Sigmoid colon (tissue), 6 donors: ENCODE measurements at regions not wholly inside any gene's neighbourhood (a gene's known extent, or its start where the extent isn't known, plus 50 kb on each side); places are given as distances from the start of the nearest gene placed in this dataset.
"Not testable (repeated sequence)": the region's sequence is repeated elsewhere in the genome, so short reads cannot be mapped to it uniquely, and the experiment has no call there.

Source experiments
- DNase-seq: peaks from one replicate; pipeline ENCODE4 v3.0.0-alpha.2; 2019
- H3K27ac ChIP-seq, 4 donors: fragments of 200-600 bp; sonication (generic); one replicate each; pipeline ENCODE4 v1.5.1; 2016 to 2019; ENCODE audit warnings: mild to moderate bottlenecking in 1 of 4
- H3K27me3 ChIP-seq, 3 donors: fragments of 200-600 bp; sonication (generic); one replicate each; pipeline ENCODE4 v1.5.1; 2019; ENCODE audit warnings: mild to moderate bottlenecking in 1 of 3
- H3K36me3 ChIP-seq, 4 donors: fragments of 200-600 bp; sonication (generic); one replicate each; pipeline ENCODE4 v1.5.1; 2016 to 2019
- H3K4me1 ChIP-seq, 4 donors: fragments of 200-600 bp; sonication (generic); one replicate each; pipeline ENCODE4 v1.5.1; 2017 to 2019
- H3K4me3 ChIP-seq, 4 donors: fragments of 200-600 bp; sonication (generic); one replicate each; pipeline ENCODE4 v1.5.1; 2017 to 2019; ENCODE audit warnings: mild to moderate bottlenecking in 2 of 4, moderate library complexity in 1 of 4
- H3K9me3 ChIP-seq, 4 donors: fragments of 200-600 bp in 3 of 4; sonication (generic) in 3 of 4; one replicate each; pipeline versions ENCODE4 v1.5.1 to v1.6.1; 2013 to 2019
- CTCF ChIP-seq, 4 experiments: fragments of 450-650 bp in 3 of 4; fragments of 200-600 bp in 1 of 4; IDR thresholded peaks; one replicate each; pipeline ENCODE4 v1.5.1; 2016 to 2019; ENCODE audit warnings: antibody characterized with exemption in 4 of 4, mild to moderate bottlenecking in 3 of 4, moderate library complexity in 2 of 4
- EP300 ChIP-seq, 4 donors: sonication (generic); formaldehyde crosslinking; IDR thresholded peaks; one replicate each; pipeline ENCODE4 v1.6.1; 2017; ENCODE audit warnings: antibody characterized with exemption in 4 of 4
- POLR2A ChIP-seq, 2 donors: fragments of 450-650 bp; IDR thresholded peaks; one replicate each; pipeline ENCODE4 v1.6.1; 2016; ENCODE audit warnings: antibody characterized with exemption in 2 of 2, mild to moderate bottlenecking in 2 of 2, moderate library complexity in 2 of 2
- POLR2AphosphoS5 ChIP-seq, 4 donors: sonication (generic); formaldehyde crosslinking; IDR thresholded peaks; one replicate each; pipeline ENCODE4 v1.6.1; 2017; ENCODE audit warnings: antibody characterized with exemption in 4 of 4
- WGBS, 2 donors: extraction: QIAGEN DNeasy Blood & Tissue Kit; methylation state at CpG; one replicate each; pipeline ENCODE4 v1.1.7; 2013; 5-methylcytosine and 5-hydroxymethylcytosine counted together
- intact Hi-C: fragments of 100-400 bp; cut with DNase I; formaldehyde crosslinking; loops from one replicate; pipeline ENCODE4 v1.15.1; 2023
- donor health status: healthy with polysubstance abuse.
- donor health status: healthy.

GRCh38 chr2:105509269-105510086, 110.6 kb upstream of the FHL2 start:
- Histone ChIP-seq H3K9me3 (no peaks in the 10 kb centered on the region), H3K27ac (no peak overlapping the region), H3K36me3 (no peaks in the 10 kb centered on the region), H3K4me3 (no peak overlapping the region), H3K4me1 (no peaks in the 10 kb centered on the region), H3K27me3 (no peaks in the 10 kb centered on the region)
- WGBS, 2 donors: 76 to 78% methylated on average over 6 of the region's 6 CpGs
- TF ChIP-seq POLR2AphosphoS5 (IDR thresholded peaks at IDR 0.05): no peak
- no peak for TF ChIP-seq CTCF (IDR thresholded peaks at IDR 0.05)
- no peak for TF ChIP-seq POLR2A (IDR thresholded peaks at IDR 0.05)
- no peak for TF ChIP-seq EP300 (IDR thresholded peaks at IDR 0.05)
- intact Hi-C loops: no loop called here
- DNase-seq: no peak

GRCh38 chr2:105506860-105507259, 108.0 kb upstream of the FHL2 start:
- intact Hi-C loops: not testable (repeated sequence)

GRCh38 chr2:105504459-105504858, 105.6 kb upstream of the FHL2 start:
- Histone ChIP-seq H3K9me3 (no peaks in the 10 kb centered on the region), H3K27ac (no peak overlapping the region), H3K36me3 (no peaks in the 10 kb centered on the region), H3K4me1 (no peaks in the 10 kb centered on the region), H3K27me3 (no peaks in the 10 kb centered on the region), H3K4me3 (no peak overlapping the region)
- DNase-seq: no peak
- TF ChIP-seq CTCF (IDR thresholded peaks at IDR 0.05): no peak
- no peak for TF ChIP-seq EP300 (IDR thresholded peaks at IDR 0.05)
- TF ChIP-seq POLR2AphosphoS5 (IDR thresholded peaks at IDR 0.05): peak in 2 of 4 donors; percentile 16 to 27
- no peak for TF ChIP-seq POLR2A (IDR thresholded peaks at IDR 0.05)
- intact Hi-C loops: no loop called here

More at GRCh38 chr2:105506860-105507259, 108.0 kb upstream of the FHL2 start:
- H3K36me3 ChIP-seq, H3K27me3 ChIP-seq, H3K4me3 ChIP-seq, H3K27ac ChIP-seq, DNase-seq, H3K9me3 ChIP-seq, H3K4me1 ChIP-seq: not testable (repeated sequence)
- 84 to 85% methylated on average over 1 of the region's 1 CpG for WGBS, 2 donors

GRCh38 chr2:105502625-105503334, 103.9 kb upstream of the FHL2 start:
- no peaks in the 10 kb centered on the region for H3K4me1 ChIP-seq
- no peaks in the 10 kb centered on the region for H3K9me3 ChIP-seq
- no peaks in the 10 kb centered on the region for H3K27me3 ChIP-seq
- H3K36me3 ChIP-seq: no peaks in the 10 kb centered on the region
- no peak for DNase-seq
- H3K4me3 ChIP-seq: no peak overlapping the region
- 82 to 89% methylated on average over 2 of the region's 2 CpGs for WGBS, 2 donors
- intact Hi-C loops: no loop called here
- TF ChIP-seq EP300 (IDR thresholded peaks at IDR 0.05) (no peak), POLR2A (IDR thresholded peaks at IDR 0.05) (no peak), POLR2AphosphoS5 (IDR thresholded peaks at IDR 0.05) (no peak), CTCF (IDR thresholded peaks at IDR 0.05) (no peak)
- H3K27ac ChIP-seq: no peak overlapping the region

GRCh38 chr2:105498281-105498846, 99.5 kb upstream of the FHL2 start:
- Histone ChIP-seq H3K36me3 (no peaks in the 10 kb centered on the region), H3K27ac (no peak overlapping the region), H3K9me3 (peaks cover 0 to 2% (median 0%) of the 10 kb centered on the region in 4 donors), H3K4me3 (no peak overlapping the region), H3K27me3 (no peaks in the 10 kb centered on the region), H3K4me1 (no peaks in the 10 kb centered on the region)
- no peak for DNase-seq
- intact Hi-C loops: no loop called here
- TF ChIP-seq POLR2A (IDR thresholded peaks at IDR 0.05) (no peak), EP300 (IDR thresholded peaks at IDR 0.05) (no peak)
- 88 to 91% methylated on average over 5 of the region's 5 CpGs for WGBS, 2 donors
